ENCODE measurements at regions not wholly inside any gene's neighbourhood (a gene's known extent, or its start where the extent isn't known, plus 50 kb on each side); places are given as distances from the start of the nearest gene placed in this dataset.

- TF ChIP-seq CTCF (IDR thresholded peaks at IDR 0.05; ENCODE audit: borderline replicate concordance, extremely low read depth, low read length, poor library complexity, severe bottlenecking): no peak
- no peak for TF ChIP-seq EZH2 (IDR thresholded peaks at IDR 0.05; ENCODE audit: borderline replicate concordance, low read depth, low read length, severe bottlenecking)
Observed at GRCh38 chr4:175986668-175987067, 79.0 kb upstream of the WDR17 start.

All from DND-41 (cell line).